Body of pancreas (tissue), 4 donors: ENCODE measurements at regions not wholly inside any gene's neighbourhood (a gene's known extent, or its start where the extent isn't known, plus 50 kb on each side); places are given as distances from the start of the nearest gene placed in this dataset.

Source experiments
- ATAC-seq: fragments of 150-250 bp; one replicate; pipeline ENCODE4 v1.9.1; 2016
- DNase-seq, 4 donors: peaks; one replicate each; pipeline ENCODE4 v3.0.0-alpha.2; 2019
- H3K27ac ChIP-seq, 4 donors: fragments of 200-600 bp; sonication (generic); 1 replicate in 3 of 4; 2 replicates in 1 of 4; pipeline versions ENCODE4 v1.5.1 to v1.6.1; 2016 to 2019; ENCODE audit warnings: mild to moderate bottlenecking in 1 of 4, mixed read lengths in 1 of 4, moderate library complexity in 1 of 4
- H3K27me3 ChIP-seq, 2 donors: fragments of 200-600 bp; sonication (generic); one replicate each; pipeline ENCODE4 v1.6.0; 2016; ENCODE audit warnings: mild to moderate bottlenecking in 1 of 2
- H3K36me3 ChIP-seq, 2 donors: fragments of 200-600 bp; sonication (generic); replicated peaks in 1 of 2; 2 replicates each; pipeline ENCODE4 v1.5.1; 2016; ENCODE audit warnings: low read depth in 2 of 2; ENCODE audit not compliant: insufficient read depth in 1 of 2
- H3K4me1 ChIP-seq: fragments of 200-600 bp; sonication (generic); one replicate; pipeline ENCODE4 v1.6.0; 2016
- H3K4me3 ChIP-seq, 2 donors: fragments of 200-600 bp; sonication (generic); 1 replicate in 1 of 2; 2 replicates in 1 of 2; pipeline ENCODE4 v1.5.1; 2016 to 2019
- H3K9me3 ChIP-seq, 3 donors: fragments of 200-600 bp; sonication (generic); 1 replicate in 2 of 3; 2 replicates in 1 of 3; pipeline ENCODE4 v1.5.1; 2016
- POLR2A ChIP-seq, 3 donors: fragments of 450-650 bp; IDR thresholded peaks; one replicate each; pipeline ENCODE4 v1.6.1; 2016; ENCODE audit warnings: antibody characterized with exemption in 3 of 3, mild to moderate bottlenecking in 2 of 3
- WGBS, 2 donors: methylation state at CpG; one replicate each; pipeline ENCODE4 v1.1.5; 2017; 5-methylcytosine and 5-hydroxymethylcytosine counted together
- intact Hi-C: fragments of 100-400 bp; cut with DNase I; formaldehyde crosslinking; loops from one replicate; pipeline ENCODE4 v1.15.1; 2023
- TF ChIP-seq, protein P1 (sequence below), 7 experiments: fragments of 450-650 bp in 4 of 7; fragments of 200-600 bp in 3 of 7; sonication (generic) in 3 of 7; IDR thresholded peaks; one replicate each; pipeline ENCODE4 v1.5.1; 2016 to 2019; ENCODE audit warnings: antibody characterized with exemption in 7 of 7

DNA sequence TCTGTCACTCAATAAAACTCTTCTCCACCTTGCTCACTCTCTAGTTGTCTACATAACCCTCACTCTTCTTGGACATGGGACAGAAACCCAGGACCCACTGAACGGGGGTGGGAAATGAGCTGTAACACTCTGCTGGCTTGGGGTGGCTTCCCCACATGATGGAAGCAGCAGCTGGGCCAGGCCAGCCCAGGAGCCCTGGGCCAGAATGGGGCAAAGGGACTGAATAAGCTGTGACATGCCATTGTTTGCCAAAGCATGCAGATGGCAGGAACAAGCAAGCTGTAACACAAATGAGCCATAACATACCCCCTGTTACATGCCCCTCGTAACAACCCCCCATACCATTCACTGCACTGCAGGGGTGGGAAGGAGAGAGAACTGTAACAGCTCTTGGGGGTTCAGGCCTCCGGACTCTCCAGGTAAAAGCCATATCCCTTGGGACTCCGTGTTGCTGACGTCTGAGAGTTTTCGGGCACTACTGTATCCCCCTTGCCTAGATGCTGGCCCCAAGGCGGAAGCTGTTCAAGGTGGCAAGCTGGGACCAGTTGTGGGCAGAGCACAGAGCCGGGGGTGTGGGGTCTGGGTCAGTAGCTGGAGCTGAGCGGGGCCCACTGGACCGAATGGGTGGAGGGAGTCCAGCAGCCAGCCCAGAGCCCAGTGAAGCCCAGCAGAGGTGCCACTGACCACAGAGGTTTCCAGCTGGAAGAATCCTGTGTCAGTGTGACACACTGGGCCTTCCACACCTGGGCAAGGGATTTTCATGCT lies 56.1 kb upstream of the DMRTB1 start:
- no peak for ATAC-seq
- Histone ChIP-seq H3K27ac (no peak overlapping the region), H3K9me3 (no peaks in the 10 kb centered on the region), H3K4me3 (no peak overlapping the region), H3K36me3 (no peaks in the 10 kb centered on the region), H3K4me1 (no peaks in the 10 kb centered on the region), H3K27me3 (no peaks in the 10 kb centered on the region)
- TF ChIP-seq, protein P1, sequence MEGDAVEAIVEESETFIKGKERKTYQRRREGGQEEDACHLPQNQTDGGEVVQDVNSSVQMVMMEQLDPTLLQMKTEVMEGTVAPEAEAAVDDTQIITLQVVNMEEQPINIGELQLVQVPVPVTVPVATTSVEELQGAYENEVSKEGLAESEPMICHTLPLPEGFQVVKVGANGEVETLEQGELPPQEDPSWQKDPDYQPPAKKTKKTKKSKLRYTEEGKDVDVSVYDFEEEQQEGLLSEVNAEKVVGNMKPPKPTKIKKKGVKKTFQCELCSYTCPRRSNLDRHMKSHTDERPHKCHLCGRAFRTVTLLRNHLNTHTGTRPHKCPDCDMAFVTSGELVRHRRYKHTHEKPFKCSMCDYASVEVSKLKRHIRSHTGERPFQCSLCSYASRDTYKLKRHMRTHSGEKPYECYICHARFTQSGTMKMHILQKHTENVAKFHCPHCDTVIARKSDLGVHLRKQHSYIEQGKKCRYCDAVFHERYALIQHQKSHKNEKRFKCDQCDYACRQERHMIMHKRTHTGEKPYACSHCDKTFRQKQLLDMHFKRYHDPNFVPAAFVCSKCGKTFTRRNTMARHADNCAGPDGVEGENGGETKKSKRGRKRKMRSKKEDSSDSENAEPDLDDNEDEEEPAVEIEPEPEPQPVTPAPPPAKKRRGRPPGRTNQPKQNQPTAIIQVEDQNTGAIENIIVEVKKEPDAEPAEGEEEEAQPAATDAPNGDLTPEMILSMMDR (IDR thresholded peaks at IDR 0.05), result no peak
- TF ChIP-seq POLR2A (IDR thresholded peaks at IDR 0.05), result no peak
- WGBS, 2 donors, result 77 to 84% methylated on average over 10 of the region's 10 CpGs
- no peak for DNase-seq
- intact Hi-C loops, result no loop called here

DNA sequence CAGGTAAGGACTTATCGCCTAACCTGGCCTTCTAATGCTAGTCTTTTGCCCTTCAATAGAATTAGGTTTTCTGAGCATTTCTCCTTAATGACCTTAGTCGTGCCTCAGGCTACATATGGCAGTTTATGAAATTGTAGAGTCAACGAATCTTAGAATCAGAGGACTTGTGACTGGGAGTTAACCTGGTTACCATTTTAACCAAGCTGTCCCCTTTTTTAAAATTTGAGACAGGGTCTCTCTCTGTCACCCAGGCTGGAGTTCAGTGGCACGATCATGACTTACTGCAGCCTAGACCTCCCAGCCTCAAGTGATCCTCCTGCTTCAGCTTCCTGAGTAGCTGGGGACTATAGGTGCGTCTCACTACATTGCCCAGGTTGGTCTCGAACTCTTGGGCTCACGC lies 53.5 kb upstream of the DMRTB1 start:
- Histone ChIP-seq H3K27me3 (peaks cover 0 to 5% of the 10 kb centered on the region in 2 donors), H3K9me3 (no peaks in the 10 kb centered on the region), H3K27ac (no peak overlapping the region), H3K4me1 (no peaks in the 10 kb centered on the region), H3K4me3 (no peak overlapping the region), H3K36me3 (no peaks in the 10 kb centered on the region)
- 79 to 84% methylated on average over 7 of the region's 7 CpGs for WGBS, 2 donors
- DNase-seq (no peak), ATAC-seq (no peak)
- intact Hi-C loops, result no loop called here
- TF ChIP-seq, protein P1 (IDR thresholded peaks at IDR 0.05), result no peak
- TF ChIP-seq POLR2A (IDR thresholded peaks at IDR 0.05), result no peak

DNA sequence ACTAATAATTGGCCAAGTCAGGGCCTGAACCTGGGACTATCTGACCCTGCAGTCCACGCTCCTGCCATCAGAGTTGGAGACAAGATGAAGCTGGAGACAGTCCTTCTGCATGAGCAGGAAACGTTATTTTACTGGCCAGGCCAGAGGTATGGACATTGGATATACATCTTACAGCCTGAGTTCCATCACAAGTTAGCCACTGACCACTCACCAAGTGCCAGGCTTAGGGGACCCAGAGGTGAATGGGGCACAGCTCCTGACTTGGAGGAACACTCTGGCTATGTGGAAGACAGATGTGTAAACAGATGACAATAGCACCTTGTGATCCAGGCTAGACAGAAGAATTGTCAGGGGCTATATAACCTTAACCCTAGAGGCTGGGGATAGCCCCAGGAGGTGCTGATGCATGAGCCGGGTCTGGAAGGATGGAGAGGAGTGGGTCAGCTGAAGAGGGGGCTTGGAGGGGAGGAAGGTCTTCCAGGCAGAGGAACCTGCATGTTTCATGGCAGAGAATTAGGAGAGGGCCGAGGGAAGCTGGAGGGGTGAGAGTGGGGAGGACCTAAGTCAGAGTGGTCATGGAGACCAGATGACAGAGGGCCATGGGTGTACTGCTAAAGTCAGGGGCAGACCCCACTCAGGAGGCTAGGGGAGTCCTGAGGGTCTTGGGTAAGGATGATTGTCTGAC lies 52.5 kb upstream of the DMRTB1 start:
- DNase-seq (no peak), ATAC-seq (no peak)
- intact Hi-C loops, result no loop called here
- Histone ChIP-seq H3K9me3 (no peaks in the 10 kb centered on the region), H3K36me3 (no peaks in the 10 kb centered on the region), H3K27ac (no peak overlapping the region), H3K27me3 (peaks cover 0 to 5% of the 10 kb centered on the region in 2 donors), H3K4me1 (no peaks in the 10 kb centered on the region), H3K4me3 (no peak overlapping the region)
- WGBS, 2 donors, result 71 to 80% methylated on average over 4 of the region's 4 CpGs
- TF ChIP-seq, protein P1 (IDR thresholded peaks at IDR 0.05), result no peak
- TF ChIP-seq POLR2A (IDR thresholded peaks at IDR 0.05), result no peak

DNA sequence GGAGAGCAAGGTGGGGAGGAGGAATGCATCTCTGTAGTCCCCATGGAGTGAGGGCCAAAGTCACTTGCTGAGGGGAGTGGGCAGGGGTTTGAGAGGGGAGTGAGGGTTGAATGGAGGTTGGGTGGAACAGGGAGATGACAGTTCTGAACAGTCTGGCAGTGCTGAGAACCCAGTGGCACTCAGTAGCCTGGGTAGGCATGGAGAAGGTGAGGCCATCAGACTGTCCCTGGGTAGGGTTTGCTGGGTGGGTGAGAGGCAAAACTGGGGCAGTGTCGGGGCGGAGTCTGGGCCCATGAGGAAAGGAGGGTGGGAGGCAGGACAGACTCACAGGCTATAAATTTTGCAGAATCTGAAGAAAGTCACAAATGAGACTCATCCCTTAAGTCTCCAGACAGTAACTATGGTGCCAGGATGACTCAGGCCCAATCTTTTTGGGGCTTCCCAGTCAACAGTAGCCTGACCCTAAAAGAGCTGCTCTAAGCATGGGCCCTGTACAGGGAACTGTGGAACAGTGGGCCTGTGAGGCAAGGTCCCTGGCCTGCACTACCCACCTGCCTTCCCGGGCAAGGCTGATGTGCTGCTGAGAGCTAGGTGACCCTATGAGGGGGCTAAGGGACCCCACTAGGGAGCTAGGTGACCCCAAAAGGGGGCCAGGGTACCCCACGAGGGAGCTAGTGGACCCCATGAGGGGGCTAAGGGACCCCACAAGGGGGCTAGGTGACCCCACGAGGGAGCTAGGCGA lies 51.0 kb upstream of the DMRTB1 start:
- Histone ChIP-seq H3K9me3 (no peaks in the 10 kb centered on the region), H3K27ac (no peak overlapping the region), H3K4me1 (peaks cover 6% of the 10 kb centered on the region), H3K36me3 (no peaks in the 10 kb centered on the region), H3K27me3 (peaks cover 0 to 5% of the 10 kb centered on the region in 2 donors), H3K4me3 (no peak overlapping the region)
- no peak for DNase-seq
- TF ChIP-seq, protein P1 (IDR thresholded peaks at IDR 0.05), result no peak
- no peak for TF ChIP-seq POLR2A (IDR thresholded peaks at IDR 0.05)
- ATAC-seq, result no peak
- intact Hi-C loops, result no loop called here
- 67 to 73% methylated on average over 3 to 5 of the region's 6 CpGs for WGBS, 2 donors
